Keratinocyte (primary cell): ENCODE measurements at regions not wholly inside any gene's neighbourhood (a gene's known extent, or its start where the extent isn't known, plus 50 kb on each side); places are given as distances from the start of the nearest gene placed in this dataset.

Experiments used
- CTCF ChIP-seq, 3 experiments: IDR thresholded peaks in 1 of 3; conservative IDR thresholded peaks in 1 of 3; optimal IDR thresholded peaks in 1 of 3; 2 replicates in 2 of 3; 3 replicates in 1 of 3; pipeline versions ENCODE3 to v1.5.1; 2011; ENCODE audit warnings: low read length in 3 of 3, mild to moderate bottlenecking in 3 of 3, moderate library complexity in 2 of 3, control low read depth in 1 of 3, inconsistent platforms in 1 of 3; ENCODE audit not compliant: insufficient read depth in 2 of 3; ENCODE audit errors: extremely low read depth in 1 of 3
- EZH2 ChIP-seq: IDR thresholded peaks from one replicate; pipeline ENCODE4 v1.6.1; 2012; ENCODE audit warnings: inconsistent platforms, mild to moderate bottlenecking, low read length, moderate library complexity

GRCh38 chr18:47689371-47689770, 241.1 kb downstream of the SMAD2 start:
- TF ChIP-seq CTCF (optimal IDR thresholded peaks at IDR 0.05 in 1 of 3, IDR thresholded peaks at IDR 0.05 in 1 of 3, conservative IDR thresholded peaks at IDR 0.05 in 1 of 3; ENCODE audit: extremely low read depth in 1 of 3, insufficient read depth in 2 of 3, low read length in 3 of 3), result no peak
- no peak for TF ChIP-seq EZH2
